ENCODE measurements at regions not wholly inside any gene's neighbourhood (a gene's known extent, or its start where the extent isn't known, plus 50 kb on each side); places are given as distances from the start of the nearest gene placed in this dataset.

DNA sequence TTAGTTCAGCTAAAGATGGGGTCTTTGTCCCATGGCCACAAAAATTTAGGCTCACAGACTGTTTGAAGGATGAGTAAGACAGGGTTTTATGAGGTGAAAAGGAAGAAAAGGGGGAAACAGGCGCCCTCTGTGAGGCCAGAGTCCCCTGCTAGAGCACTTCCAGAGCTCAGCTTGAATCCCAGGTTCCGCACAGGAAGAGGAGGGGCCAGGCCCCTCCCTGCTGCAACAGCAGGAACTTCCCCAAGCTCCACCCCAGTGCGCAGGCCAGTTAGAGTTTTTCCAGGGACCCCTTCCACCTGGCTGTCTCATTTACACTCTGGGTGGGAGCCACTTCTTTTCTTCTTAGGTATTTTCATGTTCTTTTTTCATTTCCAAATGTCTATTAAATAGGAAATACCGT is 480.8 kb downstream of the PSAT1 start:
- H3K4me1 ChIP-seq: no peaks in the 10 kb centered on the region
- TF ChIP-seq, protein P1, sequence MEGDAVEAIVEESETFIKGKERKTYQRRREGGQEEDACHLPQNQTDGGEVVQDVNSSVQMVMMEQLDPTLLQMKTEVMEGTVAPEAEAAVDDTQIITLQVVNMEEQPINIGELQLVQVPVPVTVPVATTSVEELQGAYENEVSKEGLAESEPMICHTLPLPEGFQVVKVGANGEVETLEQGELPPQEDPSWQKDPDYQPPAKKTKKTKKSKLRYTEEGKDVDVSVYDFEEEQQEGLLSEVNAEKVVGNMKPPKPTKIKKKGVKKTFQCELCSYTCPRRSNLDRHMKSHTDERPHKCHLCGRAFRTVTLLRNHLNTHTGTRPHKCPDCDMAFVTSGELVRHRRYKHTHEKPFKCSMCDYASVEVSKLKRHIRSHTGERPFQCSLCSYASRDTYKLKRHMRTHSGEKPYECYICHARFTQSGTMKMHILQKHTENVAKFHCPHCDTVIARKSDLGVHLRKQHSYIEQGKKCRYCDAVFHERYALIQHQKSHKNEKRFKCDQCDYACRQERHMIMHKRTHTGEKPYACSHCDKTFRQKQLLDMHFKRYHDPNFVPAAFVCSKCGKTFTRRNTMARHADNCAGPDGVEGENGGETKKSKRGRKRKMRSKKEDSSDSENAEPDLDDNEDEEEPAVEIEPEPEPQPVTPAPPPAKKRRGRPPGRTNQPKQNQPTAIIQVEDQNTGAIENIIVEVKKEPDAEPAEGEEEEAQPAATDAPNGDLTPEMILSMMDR (IDR thresholded peaks at IDR 0.05): no peak
- DNase-seq (ENCODE audit: low spot score): no peak
- H3K4me3 ChIP-seq: no peak overlapping the region
- H3K9me3 ChIP-seq: no peaks in the 10 kb centered on the region
- no peaks in the 10 kb centered on the region for H3K27me3 ChIP-seq
- H3K27ac ChIP-seq: no peak overlapping the region
- H3K36me3 ChIP-seq: no peaks in the 10 kb centered on the region

DNA sequence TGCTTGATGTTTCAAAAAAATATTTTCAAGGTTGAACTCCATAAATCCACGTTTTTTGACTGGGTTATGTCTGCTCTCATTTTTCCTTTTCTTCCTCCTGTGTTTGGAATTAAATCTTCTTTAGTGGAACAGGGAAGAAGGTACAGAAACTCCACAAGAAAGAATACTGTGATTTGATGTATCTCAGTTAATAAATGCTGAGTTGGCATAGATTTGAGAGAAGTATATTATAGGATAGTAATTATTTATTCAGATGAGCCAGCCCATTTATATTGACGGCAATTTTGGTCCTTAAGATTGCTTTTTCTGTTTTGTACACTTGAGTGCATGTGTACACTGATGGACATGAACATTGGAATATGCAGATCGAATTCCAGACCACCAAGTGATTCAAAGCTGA is 481.4 kb downstream of the PSAT1 start:
- Histone ChIP-seq H3K9me3 (no peaks in the 10 kb centered on the region), H3K27me3 (no peaks in the 10 kb centered on the region), H3K4me3 (no peak overlapping the region), H3K27ac (no peak overlapping the region), H3K4me1 (no peaks in the 10 kb centered on the region), H3K36me3 (no peaks in the 10 kb centered on the region)
- DNase-seq (ENCODE audit: low spot score): no peak
- TF ChIP-seq, protein P1 (IDR thresholded peaks at IDR 0.05): no peak

DNA sequence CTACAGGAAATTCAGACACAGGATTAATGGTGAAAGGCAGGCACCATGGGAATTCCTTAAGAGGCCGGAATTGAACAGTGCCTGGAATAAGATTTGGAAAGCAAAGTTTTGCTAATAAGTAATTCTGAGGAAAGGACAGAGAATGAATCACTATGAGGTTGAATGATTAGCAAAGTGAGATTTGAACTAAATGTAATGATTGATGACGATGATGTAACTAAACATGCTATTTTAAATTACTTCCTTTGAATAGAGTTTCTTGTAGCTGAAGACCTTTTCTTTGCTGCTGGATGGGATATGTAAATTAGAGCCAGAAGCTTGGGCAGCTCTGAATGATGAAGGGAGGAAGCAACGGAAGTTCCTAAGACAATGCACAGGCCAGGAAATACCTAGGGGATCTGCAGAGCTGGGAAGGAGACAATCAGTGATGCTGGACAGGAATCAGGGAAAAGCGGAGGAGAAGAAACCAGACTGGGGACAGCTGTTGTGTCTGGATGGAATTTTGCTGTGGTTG is 482.0 kb downstream of the PSAT1 start:
- Histone ChIP-seq H3K27me3 (no peaks in the 10 kb centered on the region), H3K4me3 (no peak overlapping the region), H3K4me1 (no peaks in the 10 kb centered on the region), H3K9me3 (no peaks in the 10 kb centered on the region), H3K36me3 (no peaks in the 10 kb centered on the region), H3K27ac (no peak overlapping the region)
- no peak for DNase-seq (ENCODE audit: low spot score)
- TF ChIP-seq, protein P1 (IDR thresholded peaks at IDR 0.05): no peak

DNA sequence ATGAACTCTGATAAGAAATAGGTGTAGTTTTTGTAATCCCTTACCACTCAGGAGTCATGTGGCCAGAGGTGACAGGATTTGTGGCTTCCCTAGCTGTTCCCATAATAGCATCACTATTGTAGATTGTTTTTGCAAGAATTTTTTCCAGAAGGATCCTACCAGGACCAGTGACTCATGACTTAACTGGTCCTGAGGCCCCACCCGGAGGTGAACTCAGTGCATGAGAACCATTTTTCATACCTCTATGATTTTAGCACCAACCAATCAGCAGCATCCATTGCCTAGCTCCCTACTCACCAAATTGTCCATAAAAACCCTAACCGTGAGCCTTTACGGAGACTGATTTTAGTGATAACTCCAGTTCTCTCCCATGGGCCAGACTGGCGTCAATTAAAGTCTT is 484.8 kb downstream of the PSAT1 start:
- no peaks in the 10 kb centered on the region for H3K36me3 ChIP-seq
- H3K4me3 ChIP-seq: no peak overlapping the region
- TF ChIP-seq, protein P1 (IDR thresholded peaks at IDR 0.05): no peak
- no peak for DNase-seq (ENCODE audit: low spot score)
- no peaks in the 10 kb centered on the region for H3K4me1 ChIP-seq
- no peaks in the 10 kb centered on the region for H3K9me3 ChIP-seq
- no peak overlapping the region for H3K27ac ChIP-seq
- H3K27me3 ChIP-seq: no peaks in the 10 kb centered on the region

DNA sequence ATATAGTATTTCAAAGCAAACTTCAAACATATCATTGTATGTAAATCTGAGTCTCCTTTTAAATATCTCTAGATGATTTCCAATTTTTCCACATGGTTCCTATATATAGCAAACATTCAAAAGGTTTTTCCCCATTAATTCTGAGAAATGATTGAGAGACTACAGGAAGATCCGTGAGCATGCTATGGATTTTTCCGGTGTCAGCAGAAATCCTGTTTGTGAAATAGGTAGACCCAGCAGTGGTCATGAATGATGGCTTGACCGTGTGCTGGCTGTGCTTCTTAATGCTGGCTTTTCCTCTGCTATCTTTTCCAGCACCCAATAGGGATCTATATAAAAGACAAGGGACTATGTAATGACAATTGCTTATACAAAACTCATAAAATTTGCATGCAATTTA is 485.3 kb downstream of the PSAT1 start:
- Histone ChIP-seq H3K4me1 (no peaks in the 10 kb centered on the region), H3K4me3 (no peak overlapping the region), H3K27me3 (no peaks in the 10 kb centered on the region), H3K9me3 (no peaks in the 10 kb centered on the region), H3K27ac (no peak overlapping the region), H3K36me3 (no peaks in the 10 kb centered on the region)
- TF ChIP-seq, protein P1 (IDR thresholded peaks at IDR 0.05): no peak
- no peak for DNase-seq (ENCODE audit: low spot score)

DNA sequence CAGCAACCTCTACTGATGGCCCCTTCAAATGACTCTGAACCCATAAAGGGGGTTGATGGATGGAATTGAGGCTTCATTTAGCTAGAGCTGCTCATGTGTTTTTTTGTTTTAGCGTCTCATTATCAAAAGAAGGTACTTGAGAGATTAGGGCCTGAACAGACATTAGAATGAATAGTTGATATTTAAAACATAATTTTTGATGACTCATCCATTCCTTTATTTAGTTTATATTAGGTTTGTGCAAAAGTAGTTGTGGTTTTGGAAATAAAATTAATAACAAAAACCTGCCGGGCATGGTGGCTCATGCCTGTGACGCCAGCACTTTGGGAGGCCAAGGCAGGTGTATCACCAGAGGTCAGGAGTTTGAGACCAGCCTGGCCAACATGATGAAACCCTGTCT is 485.9 kb downstream of the PSAT1 start:
- DNase-seq (ENCODE audit: low spot score): no peak

More for the DNA sequence above, 485.9 kb downstream of the PSAT1 start:
- no peak overlapping the region for H3K4me3 ChIP-seq
- no peaks in the 10 kb centered on the region for H3K4me1 ChIP-seq
- TF ChIP-seq, protein P1 (IDR thresholded peaks at IDR 0.05): no peak
- H3K27ac ChIP-seq: no peak overlapping the region
- no peaks in the 10 kb centered on the region for H3K36me3 ChIP-seq
- H3K27me3 ChIP-seq: no peaks in the 10 kb centered on the region
- H3K9me3 ChIP-seq: no peaks in the 10 kb centered on the region
